Tongue (tissue), 2 donors: ENCODE measurements at regions not wholly inside any gene's neighbourhood (a gene's known extent, or its start where the extent isn't known, plus 50 kb on each side); places are given as distances from the start of the nearest gene placed in this dataset. TPM values are rescaled to one million over a fixed set of nuclear protein-coding genes. Genes with fewer than 3 reads are reported as not detected.
A peak's percentile ranks its signal among the peaks of the same experiment; 100 is the strongest.

Source experiments
- DNase-seq: peaks from one replicate; pipeline ENCODE4 v3.0.0-alpha.2; 2015
- small RNA-seq: library from RNA; depleted of rRNA; stranded (forward); fragments of <200 nt; gene quantifications from one replicate; pipeline ENCODE3, GENCODE V24; 2014; ENCODE audit warnings: low replicate concordance

- DNase-seq = no peak
Measured at GRCh38 chr15:67004142-67004541, 61.3 kb upstream of the SMAD3 start.

DNA sequence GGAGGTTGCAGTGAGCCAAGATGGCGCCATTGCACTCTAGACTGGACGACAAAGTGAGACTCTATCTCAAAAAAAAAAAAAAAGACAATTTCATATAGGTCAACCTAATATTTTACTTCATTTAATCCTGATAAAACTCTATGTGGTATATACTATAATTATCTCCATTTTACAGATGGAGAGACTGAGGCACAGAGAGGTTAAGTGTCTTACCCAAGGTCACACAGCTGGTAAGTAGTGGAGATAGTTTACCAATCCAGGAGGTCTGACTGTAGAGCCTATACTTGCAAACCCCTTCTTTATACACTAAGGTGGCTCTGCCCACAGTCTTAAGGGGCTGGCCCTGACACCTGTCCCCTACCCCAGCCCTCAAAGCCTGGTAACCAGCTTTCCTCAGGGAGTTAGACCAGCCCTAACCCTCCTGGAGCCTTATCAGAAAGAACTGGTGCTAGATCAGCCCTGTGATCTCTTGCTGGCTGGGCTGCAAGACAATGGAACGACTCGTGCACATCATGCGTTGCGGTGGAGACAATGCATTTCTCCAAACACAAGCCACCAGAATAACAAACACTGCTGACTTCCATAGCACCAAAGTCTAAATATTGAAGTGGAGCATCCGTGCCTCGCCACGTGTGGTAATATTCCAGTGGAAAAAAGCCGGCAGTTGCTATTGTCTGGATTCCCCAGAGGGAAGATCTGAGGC, 60.0 kb upstream of the SMAD3 start:
- DNase-seq = no peak

DNA sequence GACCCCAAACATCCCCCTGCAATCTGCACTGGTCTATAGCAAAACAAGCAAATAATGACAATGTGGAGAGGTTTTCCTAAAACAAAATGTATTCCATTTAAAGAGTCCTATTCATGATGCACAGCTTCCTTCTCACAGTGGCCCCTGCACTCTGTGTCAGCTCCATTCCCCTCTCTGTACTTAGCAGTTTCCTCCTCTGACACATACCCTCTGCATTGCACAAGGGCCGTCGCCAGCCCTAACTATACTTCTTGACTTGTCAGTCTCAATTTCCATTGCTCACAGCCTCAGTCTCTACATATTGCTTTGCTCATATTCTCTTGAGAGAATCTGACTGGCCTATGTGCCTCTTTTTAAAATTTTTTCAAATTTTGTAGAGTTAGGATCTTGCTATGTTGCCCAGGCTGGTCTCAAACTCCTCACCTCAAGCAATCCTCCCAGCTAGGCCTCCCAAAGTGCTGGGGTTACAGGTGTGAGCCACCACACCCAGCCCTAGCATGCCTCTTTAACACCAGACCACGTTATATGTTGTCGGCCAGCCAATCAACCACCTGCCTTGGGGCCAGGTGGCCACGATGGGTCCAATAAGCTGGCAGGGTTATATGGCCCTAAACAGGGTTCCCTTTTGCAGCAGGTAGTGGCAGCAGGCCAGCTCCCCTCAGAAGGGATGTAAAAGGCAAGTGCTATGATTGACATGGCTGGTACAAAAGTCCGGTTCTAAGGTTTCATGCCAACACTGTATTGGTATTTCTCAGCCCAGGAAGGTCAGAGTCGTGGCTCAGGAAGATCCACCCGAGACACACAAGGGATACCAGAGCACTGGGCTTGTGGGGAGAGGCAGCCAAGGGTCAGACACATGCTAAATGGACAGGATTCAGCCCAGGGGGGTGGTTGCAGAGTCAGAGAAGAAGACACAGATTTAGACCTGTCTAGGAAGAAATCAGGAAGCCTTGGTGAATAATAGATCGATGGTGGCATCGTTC, 59.0 kb upstream of the SMAD3 start:
- no peak for DNase-seq

DNA sequence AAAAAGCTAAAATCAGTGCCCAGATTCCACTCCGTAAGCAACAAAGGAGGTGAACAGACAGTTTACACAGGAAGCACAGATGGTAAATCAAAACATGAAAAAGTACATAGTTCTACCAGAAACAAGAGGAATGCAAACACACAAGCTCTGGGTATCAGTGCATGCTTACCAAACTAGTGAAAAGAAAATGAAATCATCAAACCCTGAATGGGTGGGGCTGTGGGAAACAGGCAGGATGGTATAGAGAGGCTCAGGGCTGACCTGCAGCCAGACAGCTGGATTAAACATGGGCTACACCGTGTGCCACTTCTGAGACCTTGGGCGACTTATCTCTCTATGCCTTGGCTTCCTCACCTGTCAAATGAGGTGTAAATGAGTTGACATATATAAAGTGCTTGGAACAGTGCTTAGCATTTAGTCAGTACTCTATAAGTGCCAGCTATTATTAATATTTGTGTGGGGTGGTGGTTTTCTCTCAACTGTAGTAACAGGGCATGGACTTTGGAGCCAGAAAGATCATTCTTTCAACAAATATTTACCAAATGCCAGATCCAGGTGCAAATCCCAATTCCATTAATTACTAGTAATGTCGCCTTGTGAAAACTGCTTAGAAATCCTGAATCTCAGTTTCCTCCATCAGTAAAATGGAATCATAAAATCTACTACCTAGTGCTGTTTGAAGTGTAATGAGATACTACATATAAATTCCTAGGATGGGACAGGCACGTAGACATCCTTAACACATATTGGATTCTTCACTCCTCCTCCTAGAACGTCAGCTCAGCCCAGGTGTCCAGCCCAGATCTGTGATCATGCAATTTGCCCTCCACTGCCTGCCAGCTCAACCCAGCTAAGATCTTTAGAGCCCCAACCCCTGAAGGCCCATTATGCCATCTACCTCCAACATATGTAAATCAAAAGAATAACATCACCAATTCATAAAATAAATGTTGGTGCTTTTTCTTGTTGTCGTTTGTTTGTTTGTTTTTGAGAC, 55.5 kb upstream of the SMAD3 start:
- no peak for DNase-seq

DNA sequence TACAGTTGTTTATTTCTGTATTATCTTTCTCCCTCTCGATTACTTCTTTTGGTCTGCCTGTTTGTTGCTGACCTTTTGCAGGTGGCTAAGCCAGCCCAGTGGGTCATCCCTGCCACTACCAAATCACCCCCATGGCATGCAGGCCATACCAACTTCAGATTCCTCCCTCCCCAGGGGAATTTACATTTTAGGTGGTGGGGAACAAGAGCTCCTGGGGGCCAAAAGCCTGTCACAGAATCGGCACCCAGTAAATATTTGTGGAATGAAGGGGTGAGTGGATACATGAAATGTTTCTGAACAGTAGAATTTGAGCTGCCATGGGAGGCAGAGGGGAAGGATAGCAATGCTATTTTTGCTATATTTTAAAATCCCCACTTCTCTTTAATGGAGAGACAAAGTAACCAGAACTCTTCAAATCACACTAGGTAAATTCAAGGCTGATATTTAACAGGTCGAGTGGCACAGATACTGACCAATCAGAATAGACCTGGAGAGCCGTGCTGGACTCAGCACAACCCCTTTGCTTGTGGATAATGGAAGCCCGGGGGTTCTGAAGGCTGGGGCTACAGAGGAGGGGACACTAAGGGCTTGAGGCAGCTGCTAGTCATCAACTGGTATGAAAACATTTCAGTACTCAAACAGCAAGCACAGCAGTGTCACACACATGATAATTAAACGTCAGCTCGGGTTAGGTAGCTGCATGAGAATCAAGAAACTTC, 54.3 kb upstream of the SMAD3 start:
- peak; percentile 48 for DNase-seq

GRCh38 chr15:67011617-67012005, 53.8 kb upstream of the SMAD3 start:
- DNase-seq = no peak

DNA sequence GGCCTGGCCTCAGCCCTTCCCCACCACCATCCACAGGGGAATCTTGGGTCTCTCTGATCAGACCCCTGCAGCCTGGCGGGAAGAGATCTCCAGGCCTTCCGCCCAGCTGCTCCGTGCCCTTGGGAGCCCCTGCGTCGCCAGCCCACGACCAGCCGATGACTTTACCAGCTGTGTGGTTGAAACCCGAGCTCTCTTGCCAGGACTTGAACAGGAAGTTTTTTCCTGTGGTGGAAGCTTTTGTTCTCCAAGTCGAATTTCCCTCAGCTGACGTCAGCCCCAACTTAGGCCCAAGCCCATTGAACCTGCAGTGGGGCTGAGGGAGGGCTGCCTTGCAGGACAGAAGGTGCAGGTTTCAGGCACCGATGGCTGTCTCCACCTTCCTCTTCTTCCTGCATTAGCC, 51.7 kb upstream of the SMAD3 start:
- DNase-seq = peak; percentile 94

Small RNA genes lying in the stretch of these regions (small RNA-seq; reads per million reads assigned to genes)
- not detected for gene HMGN2P47
